ENCODE measurements at regions not wholly inside any gene's neighbourhood (a gene's known extent, or its start where the extent isn't known, plus 50 kb on each side); places are given as distances from the start of the nearest gene placed in this dataset.

DNA sequence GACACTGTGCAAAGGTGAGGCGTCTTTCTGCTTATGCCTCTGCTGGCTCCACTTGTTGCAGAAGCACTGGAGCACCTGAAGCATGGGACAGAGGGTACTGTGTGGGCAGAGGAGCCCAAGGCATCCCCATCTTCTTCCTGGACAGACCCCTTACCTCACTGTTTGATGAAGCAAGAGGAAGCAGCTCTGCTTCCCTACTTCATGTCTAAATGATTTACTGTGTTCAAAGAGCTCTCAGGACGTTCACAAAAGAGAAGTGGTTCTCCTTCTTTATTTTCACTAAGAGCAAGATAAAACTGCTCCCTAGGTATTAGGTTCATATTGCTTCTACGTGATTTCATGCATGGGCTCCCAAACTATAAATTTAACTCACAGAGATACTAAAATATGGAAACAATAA, 1635.4 kb upstream of the SLC10A2 start:
- intact Hi-C loops (cut with DNase I): no loop called here
- Histone ChIP-seq H3K4me1 (no peaks in the 10 kb centered on the region), H3K27ac (no peak overlapping the region), H3K9me3 (no peaks in the 10 kb centered on the region), H3K4me3 (no peak overlapping the region), H3K27me3 (no peaks in the 10 kb centered on the region), H3K36me3 (no peaks in the 10 kb centered on the region)
- TF ChIP-seq, protein P1, sequence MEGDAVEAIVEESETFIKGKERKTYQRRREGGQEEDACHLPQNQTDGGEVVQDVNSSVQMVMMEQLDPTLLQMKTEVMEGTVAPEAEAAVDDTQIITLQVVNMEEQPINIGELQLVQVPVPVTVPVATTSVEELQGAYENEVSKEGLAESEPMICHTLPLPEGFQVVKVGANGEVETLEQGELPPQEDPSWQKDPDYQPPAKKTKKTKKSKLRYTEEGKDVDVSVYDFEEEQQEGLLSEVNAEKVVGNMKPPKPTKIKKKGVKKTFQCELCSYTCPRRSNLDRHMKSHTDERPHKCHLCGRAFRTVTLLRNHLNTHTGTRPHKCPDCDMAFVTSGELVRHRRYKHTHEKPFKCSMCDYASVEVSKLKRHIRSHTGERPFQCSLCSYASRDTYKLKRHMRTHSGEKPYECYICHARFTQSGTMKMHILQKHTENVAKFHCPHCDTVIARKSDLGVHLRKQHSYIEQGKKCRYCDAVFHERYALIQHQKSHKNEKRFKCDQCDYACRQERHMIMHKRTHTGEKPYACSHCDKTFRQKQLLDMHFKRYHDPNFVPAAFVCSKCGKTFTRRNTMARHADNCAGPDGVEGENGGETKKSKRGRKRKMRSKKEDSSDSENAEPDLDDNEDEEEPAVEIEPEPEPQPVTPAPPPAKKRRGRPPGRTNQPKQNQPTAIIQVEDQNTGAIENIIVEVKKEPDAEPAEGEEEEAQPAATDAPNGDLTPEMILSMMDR (IDR thresholded peaks at IDR 0.05): no peak
- no peak for DNase-seq (ENCODE audit: low spot score in 2 of 2)

DNA sequence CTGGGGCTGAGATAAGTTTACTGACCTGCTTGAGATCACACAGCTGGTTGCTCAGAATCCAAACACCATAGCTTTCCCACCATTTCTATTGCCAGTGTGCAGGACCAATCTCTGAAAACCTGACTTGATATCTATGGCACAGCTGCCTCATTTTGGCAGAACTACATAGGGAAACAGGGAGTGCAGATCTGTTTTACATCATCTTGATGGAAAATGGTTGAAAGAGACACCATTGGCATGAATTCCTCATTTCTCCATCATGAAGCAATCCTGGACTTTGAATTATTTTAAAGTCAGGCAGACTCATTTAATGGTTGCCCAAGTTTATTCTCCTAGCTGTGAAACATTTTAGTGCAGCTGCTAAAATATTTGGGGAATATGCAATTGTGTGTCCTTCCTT, 1628.2 kb upstream of the SLC10A2 start:
- Histone ChIP-seq H3K36me3 (no peaks in the 10 kb centered on the region), H3K4me1 (no peaks in the 10 kb centered on the region)

DNA sequence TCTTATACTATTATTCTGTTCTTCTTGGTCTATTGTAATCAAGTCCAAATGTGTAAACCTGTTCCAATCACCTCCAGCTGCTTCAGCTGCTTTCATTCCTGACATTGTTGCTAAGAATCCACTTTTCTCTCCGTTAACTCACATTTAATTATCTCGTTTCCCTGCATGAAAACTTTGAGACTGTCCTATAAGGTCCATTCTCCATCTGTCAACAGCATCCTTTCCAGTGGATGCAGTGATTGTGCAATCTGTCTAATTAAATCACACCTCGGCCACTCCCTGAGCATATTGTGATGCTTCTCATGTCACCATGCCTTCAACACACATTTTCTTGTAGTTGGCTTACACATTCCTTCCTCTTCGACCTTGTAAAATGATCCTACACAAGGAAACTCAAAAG, 1626.9 kb upstream of the SLC10A2 start:
- intact Hi-C loops (cut with DNase I): no loop called here
- H3K27ac ChIP-seq: no peak overlapping the region
- H3K27me3 ChIP-seq: no peaks in the 10 kb centered on the region
- DNase-seq (ENCODE audit: low spot score in 2 of 2): no peak
- no peaks in the 10 kb centered on the region for H3K9me3 ChIP-seq
- H3K4me1 ChIP-seq: no peaks in the 10 kb centered on the region
- H3K36me3 ChIP-seq: no peaks in the 10 kb centered on the region
- H3K4me3 ChIP-seq: no peak overlapping the region
- TF ChIP-seq, protein P1 (IDR thresholded peaks at IDR 0.05): no peak

More for the DNA sequence above, 1628.2 kb upstream of the SLC10A2 start:
- no peak overlapping the region for H3K4me3 ChIP-seq
- TF ChIP-seq, protein P1 (IDR thresholded peaks at IDR 0.05): no peak
- no peaks in the 10 kb centered on the region for H3K27me3 ChIP-seq
- no peak for DNase-seq (ENCODE audit: low spot score in 2 of 2)
- no peaks in the 10 kb centered on the region for H3K9me3 ChIP-seq
- no peak overlapping the region for H3K27ac ChIP-seq
- intact Hi-C loops (cut with DNase I): no loop called here

DNA sequence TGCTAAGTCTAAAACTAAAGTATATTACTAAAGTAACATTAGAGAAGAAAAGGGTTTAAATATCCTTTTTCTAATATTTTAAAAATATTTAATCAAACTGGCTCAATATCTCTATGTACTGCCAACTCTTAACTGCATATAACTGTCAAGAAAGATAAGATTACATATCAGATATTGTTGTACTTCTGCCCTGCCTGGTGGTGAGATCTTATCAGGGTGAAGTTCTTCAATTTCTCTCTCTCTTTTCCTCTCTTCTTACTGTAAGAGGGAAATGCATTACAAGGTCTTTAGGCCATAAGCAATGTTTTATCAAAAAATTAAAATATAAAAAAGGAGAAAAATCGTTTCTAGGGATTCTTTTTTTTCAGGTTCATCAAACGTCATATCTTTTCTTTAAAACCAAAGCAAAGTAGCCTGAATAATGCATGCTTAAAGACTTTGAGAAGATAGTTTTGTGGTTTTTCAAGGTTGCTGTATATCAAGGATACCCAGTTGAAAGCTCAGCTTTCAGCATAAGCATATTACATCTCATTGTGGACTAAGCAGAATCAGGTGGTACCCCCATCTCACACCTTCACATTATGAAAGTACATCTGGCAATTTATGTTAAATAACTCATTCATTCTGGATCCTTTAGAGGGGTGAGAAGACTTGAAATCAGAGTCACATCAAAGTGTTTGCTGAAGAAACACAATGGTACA, 1625.7 kb upstream of the SLC10A2 start:
- H3K27ac ChIP-seq: no peak overlapping the region
- H3K4me3 ChIP-seq: no peak overlapping the region
- no peaks in the 10 kb centered on the region for H3K27me3 ChIP-seq
- H3K36me3 ChIP-seq: no peaks in the 10 kb centered on the region
- H3K4me1 ChIP-seq: no peaks in the 10 kb centered on the region
- no peak for DNase-seq (ENCODE audit: low spot score in 2 of 2)
- H3K9me3 ChIP-seq: no peaks in the 10 kb centered on the region
- TF ChIP-seq, protein P1 (IDR thresholded peaks at IDR 0.05): no peak
- intact Hi-C loops (cut with DNase I): no loop called here

DNA sequence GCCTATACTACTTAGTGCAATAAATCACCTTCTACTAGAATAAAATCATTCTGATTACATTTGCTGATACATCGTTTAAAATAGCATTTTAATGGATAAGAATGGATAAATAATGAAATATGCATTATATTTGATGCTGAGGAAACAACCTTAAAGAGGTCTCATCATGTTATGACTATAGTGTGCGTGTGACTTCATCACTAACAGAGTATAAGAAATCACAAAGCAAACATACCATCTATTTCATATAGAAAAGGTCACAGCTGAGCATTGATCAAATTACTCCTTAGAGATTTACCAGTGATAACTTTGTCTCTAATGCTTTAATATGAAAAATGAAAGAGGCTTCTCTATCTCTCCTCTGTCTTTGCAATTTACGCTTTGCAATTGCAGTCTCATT, 1620.3 kb upstream of the SLC10A2 start:
- TF ChIP-seq, protein P1 (IDR thresholded peaks at IDR 0.05): no peak
- DNase-seq (ENCODE audit: low spot score in 2 of 2): no peak
- Histone ChIP-seq H3K36me3 (no peaks in the 10 kb centered on the region), H3K4me1 (no peaks in the 10 kb centered on the region), H3K27me3 (no peaks in the 10 kb centered on the region), H3K4me3 (no peak overlapping the region), H3K9me3 (no peaks in the 10 kb centered on the region), H3K27ac (no peak overlapping the region)
- intact Hi-C loops (cut with DNase I): no loop called here

DNA sequence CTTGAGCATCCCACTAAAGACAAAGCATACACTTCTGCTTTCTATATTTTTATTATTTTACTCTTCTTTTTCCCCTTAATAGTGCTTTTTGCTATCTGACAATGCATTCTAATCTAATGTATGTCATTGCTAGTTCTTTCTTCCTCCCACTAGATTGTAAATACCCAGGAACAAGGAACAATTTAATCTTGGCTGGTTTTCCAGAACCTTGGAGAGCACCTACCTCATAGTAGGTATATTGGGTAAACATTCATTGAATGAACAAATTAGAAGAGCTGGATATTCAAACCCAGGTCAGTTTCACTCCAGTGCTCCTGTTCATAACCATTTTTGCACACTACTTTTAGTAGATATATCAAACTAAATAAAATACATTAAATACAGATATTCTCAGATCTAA, 1617.6 kb upstream of the SLC10A2 start:
- Histone ChIP-seq H3K27me3 (no peaks in the 10 kb centered on the region), H3K27ac (no peak overlapping the region), H3K4me1 (no peaks in the 10 kb centered on the region), H3K4me3 (no peak overlapping the region), H3K9me3 (no peaks in the 10 kb centered on the region), H3K36me3 (no peaks in the 10 kb centered on the region)
- intact Hi-C loops (cut with DNase I): no loop called here
- DNase-seq (ENCODE audit: low spot score in 2 of 2): no peak
- TF ChIP-seq, protein P1 (IDR thresholded peaks at IDR 0.05): no peak

Measured in ascending aorta (tissue), 2 donors.